GM12873 (cell line): ENCODE measurements at regions not wholly inside any gene's neighbourhood (a gene's known extent, or its start where the extent isn't known, plus 50 kb on each side); places are given as distances from the start of the nearest gene placed in this dataset.
A peak's percentile ranks its signal among the peaks of the same experiment; 100 is the strongest.

Experiments
- CTCF ChIP-seq: IDR thresholded peaks from 2 replicates; pipeline ENCODE4 v1.5.1; 2012; ENCODE audit warnings: low read depth, mild to moderate bottlenecking, moderate library complexity, low read length, control low read depth; ENCODE audit not compliant: insufficient read depth; ENCODE audit errors: missing control alignments

- TF ChIP-seq CTCF = no peak
Measured at GRCh38 chr3:5035113-5035512, 55.9 kb downstream of the BHLHE40 start.

GRCh38 chr3:5035692-5036391, 56.6 kb downstream of the BHLHE40 start:
- TF ChIP-seq CTCF = no peak

GRCh38 chr3:5036392-5036766, 57.1 kb downstream of the BHLHE40 start:
- TF ChIP-seq CTCF = no peak

- no peak for TF ChIP-seq CTCF
Measured at GRCh38 chr3:5036858-5037257, 57.6 kb downstream of the BHLHE40 start.

GRCh38 chr3:5039585-5039984, 60.3 kb downstream of the BHLHE40 start:
- TF ChIP-seq CTCF = no peak

- TF ChIP-seq CTCF = peak; percentile 42
Measured at GRCh38 chr3:5041315-5041714, 62.1 kb downstream of the BHLHE40 start.

GRCh38 chr3:5045961-5046360, 66.7 kb downstream of the BHLHE40 start:
- TF ChIP-seq CTCF = no peak
